ENCODE measurements at regions not wholly inside any gene's neighbourhood (a gene's known extent, or its start where the extent isn't known, plus 50 kb on each side); places are given as distances from the start of the nearest gene placed in this dataset.

GRCh38 chr2:13197248-13197647 is 480.5 kb downstream of the TRIB2 start:
- TF ChIP-seq CTCF (tag by site-specific recombination; IDR thresholded peaks at IDR 0.05), result no peak
- TF ChIP-seq ZBTB11 (tag by site-specific recombination; conservative IDR thresholded peaks at IDR 0.05; ENCODE audit: low read depth), result no peak
- TF ChIP-seq ZNF639 (tag by site-specific recombination; IDR thresholded peaks at IDR 0.05), result no peak
- TF ChIP-seq ZNF549 (tag by site-specific recombination; IDR thresholded peaks at IDR 0.05), result no peak
- TF ChIP-seq HIC1 (tag by site-specific recombination; IDR thresholded peaks at IDR 0.05), result no peak
- no peak for TF ChIP-seq ZNF311 (tag by site-specific recombination; IDR thresholded peaks at IDR 0.05; ENCODE audit: borderline replicate concordance)
- TF ChIP-seq ZBTB10 (tag by site-specific recombination; IDR thresholded peaks at IDR 0.05), result no peak
- TF ChIP-seq ZNF292 (tag by site-specific recombination; IDR thresholded peaks at IDR 0.05; ENCODE audit: borderline replicate concordance, low read depth), result no peak
- no peak for TF ChIP-seq ZNF184 (tag by site-specific recombination; IDR thresholded peaks at IDR 0.05)
- TF ChIP-seq PATZ1 (tag by site-specific recombination; IDR thresholded peaks at IDR 0.05), result no peak
- TF ChIP-seq ZBTB7A (tag by site-specific recombination; IDR thresholded peaks at IDR 0.05; ENCODE audit: low read depth), result no peak
- no peak for TF ChIP-seq TCF7L2 (IDR thresholded peaks at IDR 0.05; ENCODE audit: borderline replicate concordance, low read depth, low read length)
- no peak for TF ChIP-seq ZNF341 (tag by site-specific recombination; IDR thresholded peaks at IDR 0.05; ENCODE audit: low read depth)
- no peak for TF ChIP-seq TRIM28 (IDR thresholded peaks at IDR 0.05; ENCODE audit: borderline replicate concordance, low read length)
